OCI-LY3 (cell line): ENCODE measurements at regions not wholly inside any gene's neighbourhood (a gene's known extent, or its start where the extent isn't known, plus 50 kb on each side); places are given as distances from the start of the nearest gene placed in this dataset.

Experiments
- EZH2phosphoT487 ChIP-seq: fragments of 200-600 bp; shearing (Covaris generic); IDR thresholded peaks from 2 replicates; pipeline ENCODE4 v1.6.1; 2018; ENCODE audit warnings: antibody characterized with exemption, mixed run types, low read depth
- TF ChIP-seq, protein P1 (sequence below): fragments of 200-600, 300-600 bp; sonication (generic); IDR thresholded peaks from 2 replicates; pipeline ENCODE4 v1.5.1; 2014; ENCODE audit warnings: antibody characterized with exemption, low read length, low read depth

DNA sequence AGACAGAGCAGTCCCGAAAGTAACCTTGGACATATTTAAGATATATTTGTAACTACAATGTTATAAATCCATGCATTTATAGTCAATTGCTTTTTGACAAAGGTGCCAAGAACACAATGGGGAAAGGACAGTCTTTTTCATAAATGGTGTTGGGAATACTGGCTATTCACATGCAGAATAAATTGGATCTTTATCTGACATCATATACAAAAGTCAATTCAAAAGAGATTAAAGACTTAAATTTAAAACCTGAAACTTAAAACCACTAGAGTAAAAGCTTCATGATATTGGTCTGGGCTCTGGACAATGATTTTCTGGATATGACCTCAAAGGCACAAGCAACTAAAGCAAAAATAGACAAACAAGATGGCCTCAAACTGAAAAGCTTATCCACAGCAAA, 950.7 kb upstream of the TYRP1 start:
- TF ChIP-seq, protein P1, sequence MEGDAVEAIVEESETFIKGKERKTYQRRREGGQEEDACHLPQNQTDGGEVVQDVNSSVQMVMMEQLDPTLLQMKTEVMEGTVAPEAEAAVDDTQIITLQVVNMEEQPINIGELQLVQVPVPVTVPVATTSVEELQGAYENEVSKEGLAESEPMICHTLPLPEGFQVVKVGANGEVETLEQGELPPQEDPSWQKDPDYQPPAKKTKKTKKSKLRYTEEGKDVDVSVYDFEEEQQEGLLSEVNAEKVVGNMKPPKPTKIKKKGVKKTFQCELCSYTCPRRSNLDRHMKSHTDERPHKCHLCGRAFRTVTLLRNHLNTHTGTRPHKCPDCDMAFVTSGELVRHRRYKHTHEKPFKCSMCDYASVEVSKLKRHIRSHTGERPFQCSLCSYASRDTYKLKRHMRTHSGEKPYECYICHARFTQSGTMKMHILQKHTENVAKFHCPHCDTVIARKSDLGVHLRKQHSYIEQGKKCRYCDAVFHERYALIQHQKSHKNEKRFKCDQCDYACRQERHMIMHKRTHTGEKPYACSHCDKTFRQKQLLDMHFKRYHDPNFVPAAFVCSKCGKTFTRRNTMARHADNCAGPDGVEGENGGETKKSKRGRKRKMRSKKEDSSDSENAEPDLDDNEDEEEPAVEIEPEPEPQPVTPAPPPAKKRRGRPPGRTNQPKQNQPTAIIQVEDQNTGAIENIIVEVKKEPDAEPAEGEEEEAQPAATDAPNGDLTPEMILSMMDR, result no peak
- no peak for TF ChIP-seq EZH2phosphoT487
